Adrenal gland (tissue), 5 donors: ENCODE measurements at regions not wholly inside any gene's neighbourhood (a gene's known extent, or its start where the extent isn't known, plus 50 kb on each side); places are given as distances from the start of the nearest gene placed in this dataset.

ENCODE experiments used
- POLR2A ChIP-seq, 2 donors: fragments of 450-650 bp; IDR thresholded peaks; one replicate each; pipeline ENCODE4 v1.6.1; 2017; ENCODE audit warnings: antibody characterized with exemption in 2 of 2, mild to moderate bottlenecking in 2 of 2, moderate library complexity in 1 of 2
- TF ChIP-seq, protein P1 (sequence below), 6 experiments: fragments of 450-650 bp in 4 of 6; fragments of 200-600 bp in 2 of 6; sonication (generic) in 1 of 6; IDR thresholded peaks; 1 replicate in 5 of 6; 2 replicates in 1 of 6; pipeline versions ENCODE4 v1.5.1 to v1.8.0; 2016 to 2021; ENCODE audit warnings: antibody characterized with exemption in 6 of 6, mild to moderate bottlenecking in 2 of 6, moderate library complexity in 1 of 6
- donor health status: DM: no; HTN: no; CAD: no.

DNA sequence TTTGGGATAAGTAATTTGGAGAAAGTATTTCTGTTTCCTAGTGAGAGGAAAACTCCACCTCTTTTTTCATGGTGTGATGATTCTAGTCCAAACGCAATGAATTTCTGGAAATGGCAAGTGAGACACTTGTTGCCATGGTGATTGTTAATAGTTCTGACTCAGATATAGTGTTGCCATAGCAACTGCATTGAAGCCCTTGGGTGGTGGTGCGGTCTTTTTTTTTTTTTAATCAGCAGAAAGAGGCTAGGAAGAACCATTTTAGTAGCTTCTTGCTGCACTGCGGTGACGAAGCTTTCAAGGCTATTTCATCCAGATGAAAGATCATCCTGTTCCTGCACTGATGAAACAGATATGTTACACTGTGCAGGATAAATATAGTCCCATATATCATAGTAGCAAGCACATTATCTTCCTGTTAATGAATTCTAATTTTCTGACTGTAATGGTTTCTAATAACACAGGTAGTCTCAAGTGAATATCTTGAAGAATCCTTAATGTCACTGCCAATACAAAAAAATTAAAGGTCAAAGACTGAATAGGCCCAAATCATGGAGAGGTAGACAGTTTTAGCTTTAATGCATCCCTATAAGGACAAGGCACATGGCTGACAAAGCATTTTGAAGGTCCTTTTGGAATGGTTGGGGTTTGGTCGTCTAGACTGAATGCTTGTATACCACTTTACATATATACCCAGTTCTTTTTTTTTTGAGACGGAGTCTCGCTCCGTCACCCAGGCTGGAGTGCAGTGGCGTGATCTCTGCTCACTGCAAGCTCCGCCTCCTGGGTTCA, 125.1 kb upstream of the ZBTB20 start:
- TF ChIP-seq, protein P1, sequence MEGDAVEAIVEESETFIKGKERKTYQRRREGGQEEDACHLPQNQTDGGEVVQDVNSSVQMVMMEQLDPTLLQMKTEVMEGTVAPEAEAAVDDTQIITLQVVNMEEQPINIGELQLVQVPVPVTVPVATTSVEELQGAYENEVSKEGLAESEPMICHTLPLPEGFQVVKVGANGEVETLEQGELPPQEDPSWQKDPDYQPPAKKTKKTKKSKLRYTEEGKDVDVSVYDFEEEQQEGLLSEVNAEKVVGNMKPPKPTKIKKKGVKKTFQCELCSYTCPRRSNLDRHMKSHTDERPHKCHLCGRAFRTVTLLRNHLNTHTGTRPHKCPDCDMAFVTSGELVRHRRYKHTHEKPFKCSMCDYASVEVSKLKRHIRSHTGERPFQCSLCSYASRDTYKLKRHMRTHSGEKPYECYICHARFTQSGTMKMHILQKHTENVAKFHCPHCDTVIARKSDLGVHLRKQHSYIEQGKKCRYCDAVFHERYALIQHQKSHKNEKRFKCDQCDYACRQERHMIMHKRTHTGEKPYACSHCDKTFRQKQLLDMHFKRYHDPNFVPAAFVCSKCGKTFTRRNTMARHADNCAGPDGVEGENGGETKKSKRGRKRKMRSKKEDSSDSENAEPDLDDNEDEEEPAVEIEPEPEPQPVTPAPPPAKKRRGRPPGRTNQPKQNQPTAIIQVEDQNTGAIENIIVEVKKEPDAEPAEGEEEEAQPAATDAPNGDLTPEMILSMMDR (IDR thresholded peaks at IDR 0.05): no peak
- TF ChIP-seq POLR2A (IDR thresholded peaks at IDR 0.05): no peak
